HG03469 (cell line): ENCODE measurements at regions not wholly inside any gene's neighbourhood (a gene's known extent, or its start where the extent isn't known, plus 50 kb on each side); places are given as distances from the start of the nearest gene placed in this dataset.
"Not testable (repeated sequence)": the region's sequence is repeated elsewhere in the genome, so short reads cannot be mapped to it uniquely, and the experiment has no call there.

Experiments
- ATAC-seq: cut with Tn5 transposase; IDR thresholded peaks from one replicate; pipeline ENCODE4 v1.9.1; 2021; ENCODE audit warnings: mild to moderate bottlenecking, moderate library complexity, moderate number of reproducible peaks; ENCODE audit not compliant: unreplicated experiment

DNA sequence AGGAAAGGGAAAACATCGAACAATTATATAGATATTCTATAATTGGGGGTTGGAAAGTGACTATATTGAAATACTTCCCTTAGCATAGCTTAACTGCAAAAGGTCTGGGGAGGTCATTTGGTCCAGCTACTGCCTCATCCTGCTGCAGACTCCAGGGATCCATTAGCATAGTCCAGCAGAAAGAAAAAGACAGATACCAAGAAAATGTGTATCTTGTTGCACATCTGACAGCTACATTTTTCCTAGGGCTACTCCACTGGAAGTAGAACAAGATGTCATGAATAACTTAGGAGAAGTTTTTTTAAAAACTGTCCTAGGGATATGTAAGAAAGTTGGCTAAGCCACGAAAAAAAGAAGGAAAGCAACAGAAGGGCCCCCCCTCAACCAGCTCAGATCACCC is 92.9 kb upstream of the SLC30A5 start:
- no peak for ATAC-seq

DNA sequence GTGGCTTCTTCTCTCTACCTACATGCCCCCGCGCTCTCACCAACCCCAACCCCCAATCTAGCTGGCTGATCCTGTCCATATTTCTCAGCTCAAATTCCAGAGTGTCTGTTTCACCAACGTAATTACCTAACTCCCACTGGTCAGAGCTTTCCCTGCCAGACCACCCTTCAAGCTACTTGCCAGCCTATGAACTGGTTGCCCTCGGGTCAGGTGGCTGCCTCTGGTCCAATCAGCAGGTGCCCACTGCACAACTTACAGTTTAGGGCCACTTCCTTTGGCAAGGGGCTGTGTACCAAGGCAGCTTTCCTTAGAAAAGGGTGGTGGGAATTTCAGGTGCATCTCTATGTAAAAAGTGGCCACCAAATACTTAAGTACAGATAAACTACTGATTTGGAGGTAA is 92.2 kb upstream of the SLC30A5 start:
- no peak for ATAC-seq

DNA sequence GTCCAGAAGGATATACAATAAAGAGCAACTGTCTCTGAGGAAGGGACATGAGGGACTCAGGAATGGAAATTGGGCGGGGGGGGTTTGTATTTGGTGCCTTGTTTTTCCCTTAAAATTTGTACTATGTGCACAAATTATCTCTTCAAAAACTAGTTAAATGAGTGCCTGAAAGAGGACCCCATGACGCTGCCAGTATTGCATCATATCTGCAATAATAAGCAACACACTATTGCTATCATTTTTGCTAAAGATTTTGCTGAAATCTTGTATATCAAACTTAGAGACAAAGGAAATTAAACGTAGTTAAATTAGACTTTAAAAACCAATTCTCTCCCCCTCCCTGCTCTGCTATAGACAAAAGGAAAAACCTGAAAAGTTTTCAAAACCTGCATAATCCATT is 89.7 kb upstream of the SLC30A5 start:
- ATAC-seq = no peak

DNA sequence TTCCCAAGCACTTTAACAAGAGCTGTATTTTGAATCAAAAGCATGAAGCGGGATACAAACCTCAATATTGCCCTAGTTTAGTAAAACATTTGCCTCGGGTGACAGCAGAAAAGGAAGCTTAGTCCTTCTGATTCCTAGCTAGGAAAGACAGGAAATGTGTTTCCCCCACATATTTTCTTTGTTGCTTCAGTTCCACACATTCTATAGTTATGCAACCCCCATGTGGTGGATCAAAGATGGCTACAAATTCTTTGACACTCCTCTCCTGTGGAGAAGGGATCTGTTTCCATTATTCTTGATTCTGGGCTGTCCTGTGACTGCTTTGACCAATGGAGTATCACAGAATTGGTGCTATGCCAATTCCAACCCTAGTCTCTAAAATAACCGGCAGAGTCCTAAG is 89.1 kb upstream of the SLC30A5 start:
- ATAC-seq = no peak

DNA sequence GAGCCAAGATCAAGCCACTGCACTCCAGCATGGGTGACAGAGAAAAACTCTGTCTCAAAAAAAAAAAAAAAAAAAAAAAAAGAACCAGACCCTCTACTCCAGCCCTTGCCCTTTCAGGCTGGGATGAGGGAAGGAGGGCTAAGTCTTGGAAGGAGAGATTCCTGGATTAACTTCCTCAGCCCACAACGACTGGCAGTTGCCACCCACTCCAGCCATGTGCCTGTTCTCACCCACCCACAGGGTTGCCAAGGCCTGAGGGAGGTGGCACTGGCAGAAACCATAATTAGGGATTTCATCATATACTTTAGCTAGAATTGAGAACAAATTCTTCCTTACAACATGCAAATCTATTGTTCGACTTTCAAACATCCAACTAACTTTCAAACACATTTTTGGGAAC is 87.8 kb upstream of the SLC30A5 start:
- no peak for ATAC-seq

DNA sequence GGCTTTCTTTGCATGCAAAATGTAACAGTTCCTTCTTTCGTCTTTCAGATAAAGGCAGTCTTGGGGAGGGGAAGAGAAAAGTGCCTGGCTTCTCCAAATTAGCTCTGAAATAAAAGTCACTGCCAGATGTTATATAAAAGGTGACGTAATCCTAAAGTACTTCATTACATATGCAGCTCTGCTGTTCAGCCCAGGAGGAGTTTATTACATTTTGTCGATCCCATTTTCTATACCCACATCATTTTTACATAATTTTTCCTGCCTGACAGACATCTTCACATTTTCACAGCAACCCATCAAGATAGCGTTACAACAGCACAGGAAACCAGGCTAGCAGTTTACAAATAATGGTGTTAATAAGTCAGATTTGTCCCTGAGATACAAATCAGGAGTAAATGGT is 86.7 kb upstream of the SLC30A5 start:
- no peak for ATAC-seq

DNA sequence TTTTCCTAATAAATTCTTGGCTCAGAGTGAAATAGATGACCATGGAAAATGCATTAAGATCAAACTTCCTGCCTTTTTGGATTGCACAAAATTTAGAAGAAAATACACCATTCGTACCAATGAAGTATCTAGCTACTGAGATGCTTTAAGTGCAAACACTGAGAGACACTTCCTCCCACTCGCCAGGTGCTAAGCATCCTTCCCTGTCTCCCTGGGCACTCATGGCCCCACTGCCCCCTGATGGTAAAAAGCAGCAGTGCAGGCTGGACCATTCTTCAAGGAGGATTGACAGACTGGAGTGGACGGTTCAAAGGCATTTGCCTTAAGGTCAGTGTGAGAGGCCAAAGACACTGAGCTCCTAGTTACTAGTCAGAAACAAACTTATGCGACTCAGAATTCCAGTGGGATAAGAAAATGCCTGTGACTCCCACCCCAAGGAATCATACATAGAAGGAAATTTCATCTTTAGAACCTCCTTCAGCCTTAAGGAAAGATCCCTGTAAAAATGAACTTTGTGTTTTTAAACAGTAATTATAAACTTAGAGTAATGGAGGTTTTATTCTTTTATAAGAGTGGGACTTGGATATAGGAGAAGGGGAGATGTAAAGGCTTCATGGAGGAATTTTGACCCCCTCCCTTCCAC is 86.0 kb upstream of the SLC30A5 start:
- ATAC-seq = peak; percentile 75

DNA sequence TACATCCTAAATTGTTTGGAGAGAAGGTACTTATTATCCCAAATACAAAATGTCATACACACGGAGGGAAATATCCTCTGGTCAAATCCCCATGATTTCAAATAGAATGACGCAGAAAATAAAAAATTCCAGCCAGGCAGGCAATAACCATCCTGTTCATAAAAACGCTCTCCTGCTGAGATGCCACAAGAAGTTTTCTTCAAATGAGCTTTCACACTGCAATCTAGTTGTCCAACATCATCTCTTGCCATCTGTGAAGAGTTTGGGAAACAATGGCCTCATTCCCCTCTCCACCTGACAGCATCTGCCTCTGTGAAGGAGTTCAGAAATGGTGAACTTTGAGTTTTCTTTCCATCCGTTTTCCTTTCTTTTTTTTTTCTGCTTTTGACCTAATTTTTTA is 83.3 kb upstream of the SLC30A5 start:
- no peak for ATAC-seq

DNA sequence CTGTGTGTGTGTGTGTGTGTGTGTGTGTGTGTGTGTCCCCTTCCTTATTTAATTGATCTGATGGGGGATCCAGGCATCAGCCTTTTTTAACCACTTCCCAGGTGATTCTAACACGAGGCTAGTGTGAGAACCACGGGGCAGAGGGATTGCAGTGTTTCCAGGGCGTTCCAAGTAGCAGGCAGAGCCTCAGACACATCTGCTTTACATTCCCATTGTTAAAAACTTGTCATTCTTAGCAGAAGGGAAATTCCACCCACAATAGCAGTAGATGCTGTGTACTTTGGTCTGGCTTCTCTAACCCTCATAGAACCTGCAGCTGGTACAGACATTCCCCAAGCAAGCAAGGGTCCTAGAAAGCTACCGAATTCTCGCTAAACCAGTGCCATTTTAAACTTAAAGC is 81.9 kb upstream of the SLC30A5 start:
- ATAC-seq = no peak

DNA sequence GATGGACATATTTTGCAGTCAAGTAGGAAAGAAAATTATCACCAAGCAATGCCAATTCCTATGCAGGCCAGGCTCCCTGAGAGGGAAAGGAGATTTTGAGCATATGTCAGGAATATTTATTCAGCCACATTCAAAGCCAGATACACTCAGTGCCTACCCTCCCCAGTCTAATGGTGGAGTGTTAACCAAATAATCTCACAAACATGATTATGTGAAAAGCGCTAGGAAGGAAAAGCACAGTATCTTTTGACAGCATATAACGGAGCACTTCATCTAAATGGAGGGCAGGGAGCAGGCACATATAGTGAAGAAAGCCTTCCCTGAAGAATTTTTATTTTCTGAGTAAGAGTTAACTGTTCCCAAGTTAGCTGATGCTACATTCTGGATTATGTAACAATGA is 80.3 kb upstream of the SLC30A5 start:
- no peak for ATAC-seq

DNA sequence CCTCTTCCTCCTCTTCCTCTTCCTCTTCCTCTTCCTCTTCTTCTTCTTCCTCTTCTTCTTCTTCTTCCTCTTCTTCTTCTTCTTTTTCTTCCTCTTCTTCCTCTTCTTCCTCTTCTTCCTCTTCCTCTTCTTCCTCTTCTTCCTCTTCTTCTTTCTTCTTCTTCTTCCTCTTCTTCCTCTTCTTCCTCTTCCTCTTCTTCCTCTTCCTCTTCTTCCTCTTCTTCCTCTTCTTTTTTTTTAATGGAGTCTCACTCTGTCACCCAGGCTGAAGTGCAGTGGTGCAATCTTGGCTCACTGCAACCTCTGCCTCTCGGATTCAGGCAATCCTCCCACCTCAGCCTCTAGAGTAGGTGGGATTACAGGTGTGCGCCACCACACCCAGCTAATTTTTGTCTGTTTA is 79.8 kb upstream of the SLC30A5 start:
- not testable (repeated sequence) for ATAC-seq

DNA sequence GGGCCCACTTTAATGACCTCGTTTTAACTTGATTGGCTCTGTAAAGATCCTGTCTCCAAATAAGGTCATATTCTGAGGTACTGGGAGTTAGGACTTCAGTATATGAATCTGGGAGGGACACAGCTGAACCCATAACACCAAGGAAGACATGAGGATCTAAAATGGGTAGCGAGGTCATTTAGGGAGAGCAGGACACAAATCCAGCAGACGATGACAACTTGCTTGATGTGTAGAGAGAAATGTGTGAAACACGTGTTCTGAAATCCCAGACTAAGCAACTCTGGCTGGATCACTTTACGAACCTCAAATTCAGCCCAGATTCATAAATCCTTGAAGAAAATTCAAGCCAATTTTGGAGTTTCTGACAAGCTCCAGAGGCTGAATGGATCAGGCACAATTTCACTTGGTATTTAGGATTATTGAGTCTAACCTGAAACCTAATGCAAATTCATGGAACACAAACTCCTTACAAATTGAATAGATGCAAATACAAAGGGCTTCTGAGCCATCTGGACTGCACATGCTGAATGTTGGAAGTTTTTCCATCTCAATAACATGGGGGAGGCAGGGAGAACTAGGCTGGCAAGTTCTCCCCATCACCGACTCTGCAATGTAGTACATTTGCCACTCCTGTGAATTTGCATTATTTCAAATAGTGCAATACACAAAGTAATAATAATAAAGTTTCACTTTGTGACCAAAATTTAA is 74.0 kb upstream of the SLC30A5 start:
- ATAC-seq = no peak

DNA sequence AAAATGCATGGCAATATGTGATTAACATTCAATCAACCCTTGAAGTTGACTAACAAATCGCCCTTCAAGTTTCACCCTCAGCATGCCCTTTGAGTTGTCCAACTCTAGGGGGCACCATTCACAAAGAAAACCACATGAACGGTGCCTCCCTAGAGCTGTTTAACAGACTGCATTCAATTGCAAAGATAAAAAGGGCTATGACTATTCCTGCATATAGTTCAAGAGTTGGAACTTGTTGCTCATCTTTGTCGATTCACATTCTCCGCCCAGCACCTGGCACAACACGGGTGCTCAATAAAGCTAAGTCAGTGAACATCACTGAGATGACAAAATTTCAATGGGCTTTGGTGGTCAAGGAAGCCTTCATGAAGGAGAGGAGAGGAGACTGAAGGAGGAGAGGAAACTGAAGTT is 69.6 kb upstream of the SLC30A5 start:
- no peak for ATAC-seq

DNA sequence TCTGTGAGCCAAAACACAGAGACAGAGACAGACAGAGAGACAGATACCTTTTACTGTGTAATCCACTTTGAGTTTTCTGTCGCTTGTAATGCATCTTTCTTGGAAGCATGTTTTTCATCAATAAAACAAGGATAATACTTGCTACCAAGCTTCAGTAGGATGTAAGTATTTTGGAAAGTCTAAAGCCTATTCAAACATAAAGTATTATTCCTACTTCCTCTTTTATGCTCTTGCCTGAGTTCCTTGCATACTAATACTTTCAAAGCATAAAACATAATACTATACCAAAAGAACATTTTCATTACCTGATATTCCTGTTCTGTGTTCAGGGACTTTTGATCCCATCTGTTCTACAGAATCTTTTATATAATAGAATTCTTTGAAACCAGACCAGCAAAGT is 64.5 kb upstream of the SLC30A5 start:
- ATAC-seq = no peak

DNA sequence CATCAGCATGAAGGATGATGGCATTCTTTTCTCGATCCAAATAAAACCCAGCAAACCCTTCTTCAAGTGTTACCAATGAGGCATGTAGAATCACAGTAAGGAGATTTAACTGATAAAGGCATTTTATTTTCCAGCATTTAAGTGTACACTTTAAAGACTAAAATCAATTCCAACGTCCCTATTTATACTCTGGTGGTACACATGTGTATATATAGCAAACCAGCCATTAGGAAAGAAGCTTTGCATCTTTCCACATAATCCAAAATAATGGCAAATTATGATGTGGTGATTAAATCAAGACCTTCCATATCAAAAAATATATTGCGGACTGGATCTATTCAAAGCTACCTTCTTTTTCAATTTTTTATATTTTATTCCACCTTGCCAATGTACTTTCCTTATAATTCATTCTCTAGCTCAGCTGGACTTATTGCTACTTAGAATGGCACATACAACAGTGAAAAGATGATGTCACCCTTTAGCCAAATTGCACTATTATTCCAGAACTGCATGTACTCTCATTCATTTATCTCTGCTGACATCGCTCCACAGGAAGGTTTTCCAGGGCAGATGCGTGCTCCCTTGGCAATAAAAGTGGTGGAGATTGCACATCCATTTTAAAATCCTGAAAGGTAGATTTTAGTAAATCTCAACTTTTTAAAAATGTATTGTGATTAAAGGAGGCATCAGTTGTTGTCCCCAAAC is 63.3 kb upstream of the SLC30A5 start:
- ATAC-seq = no peak

DNA sequence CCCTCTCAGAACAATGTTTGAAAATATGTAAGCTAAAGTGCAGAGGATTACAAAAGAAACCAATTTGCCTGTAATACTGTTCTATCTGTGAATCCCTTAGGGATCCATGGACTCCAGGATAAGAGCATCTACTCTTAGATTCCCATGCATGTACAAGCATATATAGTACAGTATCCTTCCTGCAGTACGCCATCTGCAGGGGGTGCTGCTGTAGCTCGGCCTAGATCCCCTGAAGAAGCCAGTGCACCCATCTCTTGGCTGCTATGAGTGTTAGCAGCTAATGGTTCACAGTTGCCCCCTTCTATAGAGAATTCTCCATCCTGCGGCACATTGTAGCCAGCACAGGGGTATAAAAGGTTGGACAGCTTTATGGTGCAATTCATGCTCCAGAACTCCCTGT is 61.8 kb upstream of the SLC30A5 start:
- no peak for ATAC-seq

DNA sequence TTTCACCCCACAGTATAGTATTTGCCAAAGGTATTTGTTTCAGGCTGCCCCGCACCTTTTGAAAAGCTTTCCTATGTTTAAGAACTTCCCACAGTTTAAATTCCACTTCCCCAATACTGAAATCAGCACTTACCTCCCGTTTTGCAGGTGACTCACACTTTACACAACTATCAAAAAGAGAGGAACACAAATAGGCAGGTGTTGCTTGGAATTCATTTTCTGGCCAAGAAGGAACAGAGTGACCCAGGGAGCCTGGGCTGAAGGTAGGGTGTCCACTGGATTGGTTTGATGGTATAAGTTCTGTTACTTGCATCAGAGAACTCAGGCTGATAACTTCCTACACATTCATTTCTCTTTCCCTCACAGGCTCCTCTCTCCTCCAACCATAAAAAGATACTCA is 60.1 kb upstream of the SLC30A5 start:
- ATAC-seq = no peak

DNA sequence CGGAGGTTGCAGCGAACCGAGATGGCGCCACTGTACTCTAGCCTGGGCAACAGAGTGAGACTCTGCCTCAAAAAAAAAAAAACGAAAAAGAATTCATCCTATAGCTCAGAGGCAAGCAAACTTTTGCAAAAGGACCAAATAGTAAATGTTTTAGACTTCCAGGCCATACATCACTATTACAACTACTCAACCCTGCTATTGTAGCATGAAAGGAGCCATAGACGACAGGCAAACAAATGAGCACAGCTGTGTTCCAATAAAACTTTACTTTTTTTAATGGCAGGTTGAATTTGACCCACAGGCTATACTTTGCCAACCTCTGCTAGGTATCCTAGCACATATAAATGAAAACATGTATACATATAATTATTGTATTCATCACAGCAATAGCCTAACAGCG is 58.9 kb upstream of the SLC30A5 start:
- no peak for ATAC-seq

DNA sequence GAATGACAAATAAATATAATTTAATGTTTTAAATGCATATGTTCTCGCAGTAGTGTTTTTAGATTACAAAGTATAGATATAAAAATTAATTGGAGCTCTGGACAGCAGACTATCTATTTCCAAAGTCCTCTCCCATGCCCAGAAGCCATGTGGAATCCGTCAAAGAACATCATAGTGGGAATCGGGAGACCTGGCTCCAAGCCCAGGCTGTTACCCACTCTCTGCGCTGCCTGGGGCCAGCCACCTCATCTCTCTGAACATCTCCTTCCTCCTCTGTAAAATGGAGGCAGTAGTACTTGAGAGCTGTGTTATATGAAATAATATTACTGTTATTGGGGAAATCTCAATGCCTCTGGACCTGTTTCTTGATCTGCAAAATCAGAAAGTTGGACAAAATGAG is 58.1 kb upstream of the SLC30A5 start:
- no peak for ATAC-seq

DNA sequence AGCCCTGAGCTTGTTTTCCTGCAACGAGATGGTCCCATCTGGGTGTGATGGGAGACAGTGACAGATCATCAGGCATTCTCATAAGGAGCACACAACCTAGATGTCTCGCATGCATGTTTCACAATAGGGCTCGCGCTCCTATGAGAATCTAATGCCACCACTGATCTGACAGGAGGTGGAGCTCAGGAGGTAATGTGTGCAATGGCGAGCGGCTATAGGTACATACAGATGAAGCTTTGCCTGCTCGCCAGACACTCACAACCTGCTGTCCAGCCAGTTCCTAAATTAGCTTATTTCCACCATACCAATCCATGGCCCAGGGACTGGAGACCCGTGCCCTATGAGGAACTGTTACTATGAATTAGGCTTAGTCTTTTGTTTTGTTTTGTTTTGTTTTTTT is 55.3 kb upstream of the SLC30A5 start:
- no peak for ATAC-seq

DNA sequence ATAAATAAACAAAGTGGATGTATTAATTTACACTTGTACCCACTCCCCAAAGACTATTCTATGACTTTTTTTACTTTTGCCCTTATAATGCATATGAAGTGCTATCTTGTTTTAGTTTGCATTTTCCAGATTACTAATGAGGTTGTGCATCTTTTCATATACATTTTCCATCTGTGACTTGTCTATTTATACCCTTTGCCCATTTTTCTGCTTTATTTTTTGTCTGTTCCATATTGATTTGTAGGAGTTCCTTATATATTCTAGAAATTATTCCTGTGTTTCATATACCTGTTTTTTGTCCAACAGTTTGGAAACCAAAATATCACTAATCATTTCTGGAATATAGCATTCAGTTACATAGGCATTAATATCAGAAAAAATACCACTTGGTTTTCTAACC is 54.0 kb upstream of the SLC30A5 start:
- ATAC-seq = no peak

DNA sequence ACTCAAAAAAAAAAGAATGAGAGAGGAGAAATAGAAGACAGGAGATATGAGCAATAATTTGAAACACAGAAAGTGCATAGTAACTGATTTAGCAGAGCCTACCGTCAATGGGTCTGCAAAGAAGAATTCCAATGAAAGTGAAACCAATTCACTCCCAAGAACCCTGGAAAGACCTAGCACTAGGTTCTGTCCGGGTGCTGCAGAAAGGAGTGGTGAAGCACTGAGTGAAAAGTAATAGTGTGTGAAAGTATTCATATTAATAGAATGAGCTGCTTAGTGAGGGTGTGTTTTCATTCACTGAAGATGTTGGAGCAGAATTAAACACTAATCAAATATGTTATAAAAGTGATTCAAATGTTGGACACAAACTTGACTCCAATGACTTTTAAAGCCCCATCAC is 51.3 kb upstream of the SLC30A5 start:
- no peak for ATAC-seq
